ENCODE measurements at regions not wholly inside any gene's neighbourhood (a gene's known extent, or its start where the extent isn't known, plus 50 kb on each side); places are given as distances from the start of the nearest gene placed in this dataset.
"Not testable (repeated sequence)": the region's sequence is repeated elsewhere in the genome, so short reads cannot be mapped to it uniquely, and the experiment has no call there.

DNA sequence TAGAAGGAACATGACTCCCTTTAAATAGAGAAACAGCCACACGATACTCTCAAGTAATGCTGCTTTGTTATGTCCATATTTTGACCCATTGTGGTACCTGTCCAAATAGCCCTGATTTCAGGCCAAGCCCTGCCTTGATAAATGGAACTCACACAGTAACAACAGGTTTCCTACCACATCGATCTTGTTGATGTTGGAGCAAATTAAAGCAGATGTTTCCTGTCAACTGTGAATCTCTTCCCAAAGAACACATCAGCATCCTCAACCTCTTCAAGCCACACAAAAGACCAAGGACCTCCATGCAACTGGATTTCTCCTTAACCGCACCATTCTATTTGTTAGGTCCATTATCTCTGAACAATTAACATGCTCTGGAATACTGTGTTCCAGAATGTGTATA, 109.5 kb downstream of the FOXD4L6 start:
- TF ChIP-seq, protein P1, sequence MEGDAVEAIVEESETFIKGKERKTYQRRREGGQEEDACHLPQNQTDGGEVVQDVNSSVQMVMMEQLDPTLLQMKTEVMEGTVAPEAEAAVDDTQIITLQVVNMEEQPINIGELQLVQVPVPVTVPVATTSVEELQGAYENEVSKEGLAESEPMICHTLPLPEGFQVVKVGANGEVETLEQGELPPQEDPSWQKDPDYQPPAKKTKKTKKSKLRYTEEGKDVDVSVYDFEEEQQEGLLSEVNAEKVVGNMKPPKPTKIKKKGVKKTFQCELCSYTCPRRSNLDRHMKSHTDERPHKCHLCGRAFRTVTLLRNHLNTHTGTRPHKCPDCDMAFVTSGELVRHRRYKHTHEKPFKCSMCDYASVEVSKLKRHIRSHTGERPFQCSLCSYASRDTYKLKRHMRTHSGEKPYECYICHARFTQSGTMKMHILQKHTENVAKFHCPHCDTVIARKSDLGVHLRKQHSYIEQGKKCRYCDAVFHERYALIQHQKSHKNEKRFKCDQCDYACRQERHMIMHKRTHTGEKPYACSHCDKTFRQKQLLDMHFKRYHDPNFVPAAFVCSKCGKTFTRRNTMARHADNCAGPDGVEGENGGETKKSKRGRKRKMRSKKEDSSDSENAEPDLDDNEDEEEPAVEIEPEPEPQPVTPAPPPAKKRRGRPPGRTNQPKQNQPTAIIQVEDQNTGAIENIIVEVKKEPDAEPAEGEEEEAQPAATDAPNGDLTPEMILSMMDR (IDR thresholded peaks at IDR 0.05) = not testable (repeated sequence)
- not testable (repeated sequence) for TF ChIP-seq POLR2A (IDR thresholded peaks at IDR 0.05)

Data from ovary (tissue), 3 donors.